Psoas muscle (tissue), 7 donors: ENCODE measurements at regions not wholly inside any gene's neighbourhood (a gene's known extent, or its start where the extent isn't known, plus 50 kb on each side); places are given as distances from the start of the nearest gene placed in this dataset.

Source experiments
- ATAC-seq, 4 donors: fragments of 200-7000 bp; cut with Tn5 transposase; one replicate each; pipeline ENCODE4 v1.9.1; 2020; ENCODE audit warnings: moderate library complexity in 3 of 4, mild to moderate bottlenecking in 2 of 4
- DNase-seq, 2 donors: peaks; one replicate each; pipeline ENCODE4 v3.0.0-alpha.2; 2020
- H3K27ac ChIP-seq: fragments of 200-600 bp; one replicate; pipeline ENCODE4 v1.8.0; 2022
- H3K27me3 ChIP-seq, 3 donors: fragments of 200-600 bp in 1 of 3; one replicate each; pipeline versions ENCODE4 v1.6.1 to v1.8.0; 2013 to 2022; ENCODE audit warnings: low read length in 2 of 3, mild to moderate bottlenecking in 2 of 3, moderate library complexity in 1 of 3; ENCODE audit not compliant: insufficient read depth in 3 of 3
- H3K36me3 ChIP-seq, 2 donors: fragments of 200-600 bp in 1 of 2; one replicate each; pipeline versions ENCODE4 v1.6.1 to v1.8.0; 2013 to 2022; ENCODE audit warnings: low read depth in 1 of 2, mild to moderate bottlenecking in 1 of 2, moderate library complexity in 1 of 2; ENCODE audit not compliant: insufficient read depth in 1 of 2
- H3K4me1 ChIP-seq: fragments of 200-600 bp; one replicate; pipeline ENCODE4 v1.8.0; 2022
- H3K4me3 ChIP-seq: fragments of 200-600 bp; one replicate; pipeline ENCODE4 v1.8.0; 2022; ENCODE audit warnings: mild to moderate bottlenecking
- H3K9me3 ChIP-seq: fragments of 200-600 bp; one replicate; pipeline ENCODE4 v1.8.0; 2022
- WGBS, 3 donors: extraction: QIAGEN DNeasy Blood & Tissue Kit; methylation state at CpG; one replicate each; pipeline versions ENCODE4 v1.1.6 to v1.1.7; 2013; 5-methylcytosine and 5-hydroxymethylcytosine counted together
- intact Hi-C, 2 donors: fragments of 100-400 bp; cut with DNase I; formaldehyde crosslinking; loops; one replicate each; pipeline versions ENCODE4 v1.11.0 to v1.14.2; 2022
- TF ChIP-seq, protein P1 (sequence below): fragments of 200-600 bp; IDR thresholded peaks from one replicate; pipeline ENCODE4 v1.8.0; 2022; ENCODE audit warnings: antibody characterized with exemption
- donor health status: healthy with polysubstance abuse.
- donor health status: DM: no; HTN: no; CAD: no; lungs with moderate emphysema.
- donor health status: Bipolar disorder and iron deficiency.
- donor health status: healthy.
- donor health status: DM: yes; HTN: yes; CAD: no.
- donor health status: DM: no; HTN: no; CAD: no.
- donor health status: DM: yes; HTN: yes; CAD: no.

- no peak for DNase-seq
- Histone ChIP-seq H3K27ac (no peak overlapping the region), H3K4me3 (no peak overlapping the region), H3K27me3 (peaks cover 0 to 3% (median 0%) of the 10 kb centered on the region in 3 donors), H3K4me1 (no peaks in the 10 kb centered on the region), H3K9me3 (no peaks in the 10 kb centered on the region), H3K36me3 (no peaks in the 10 kb centered on the region)
- 74 to 77% (median 76%) methylated on average over 6 of the region's 6 CpGs for WGBS, 3 donors
- intact Hi-C loops = no loop called here
- TF ChIP-seq, protein P1, sequence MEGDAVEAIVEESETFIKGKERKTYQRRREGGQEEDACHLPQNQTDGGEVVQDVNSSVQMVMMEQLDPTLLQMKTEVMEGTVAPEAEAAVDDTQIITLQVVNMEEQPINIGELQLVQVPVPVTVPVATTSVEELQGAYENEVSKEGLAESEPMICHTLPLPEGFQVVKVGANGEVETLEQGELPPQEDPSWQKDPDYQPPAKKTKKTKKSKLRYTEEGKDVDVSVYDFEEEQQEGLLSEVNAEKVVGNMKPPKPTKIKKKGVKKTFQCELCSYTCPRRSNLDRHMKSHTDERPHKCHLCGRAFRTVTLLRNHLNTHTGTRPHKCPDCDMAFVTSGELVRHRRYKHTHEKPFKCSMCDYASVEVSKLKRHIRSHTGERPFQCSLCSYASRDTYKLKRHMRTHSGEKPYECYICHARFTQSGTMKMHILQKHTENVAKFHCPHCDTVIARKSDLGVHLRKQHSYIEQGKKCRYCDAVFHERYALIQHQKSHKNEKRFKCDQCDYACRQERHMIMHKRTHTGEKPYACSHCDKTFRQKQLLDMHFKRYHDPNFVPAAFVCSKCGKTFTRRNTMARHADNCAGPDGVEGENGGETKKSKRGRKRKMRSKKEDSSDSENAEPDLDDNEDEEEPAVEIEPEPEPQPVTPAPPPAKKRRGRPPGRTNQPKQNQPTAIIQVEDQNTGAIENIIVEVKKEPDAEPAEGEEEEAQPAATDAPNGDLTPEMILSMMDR = no peak
- ATAC-seq = no peak
Measured at GRCh38 chr10:123952099-123952498, 60.5 kb upstream of the CPXM2 start.

DNA sequence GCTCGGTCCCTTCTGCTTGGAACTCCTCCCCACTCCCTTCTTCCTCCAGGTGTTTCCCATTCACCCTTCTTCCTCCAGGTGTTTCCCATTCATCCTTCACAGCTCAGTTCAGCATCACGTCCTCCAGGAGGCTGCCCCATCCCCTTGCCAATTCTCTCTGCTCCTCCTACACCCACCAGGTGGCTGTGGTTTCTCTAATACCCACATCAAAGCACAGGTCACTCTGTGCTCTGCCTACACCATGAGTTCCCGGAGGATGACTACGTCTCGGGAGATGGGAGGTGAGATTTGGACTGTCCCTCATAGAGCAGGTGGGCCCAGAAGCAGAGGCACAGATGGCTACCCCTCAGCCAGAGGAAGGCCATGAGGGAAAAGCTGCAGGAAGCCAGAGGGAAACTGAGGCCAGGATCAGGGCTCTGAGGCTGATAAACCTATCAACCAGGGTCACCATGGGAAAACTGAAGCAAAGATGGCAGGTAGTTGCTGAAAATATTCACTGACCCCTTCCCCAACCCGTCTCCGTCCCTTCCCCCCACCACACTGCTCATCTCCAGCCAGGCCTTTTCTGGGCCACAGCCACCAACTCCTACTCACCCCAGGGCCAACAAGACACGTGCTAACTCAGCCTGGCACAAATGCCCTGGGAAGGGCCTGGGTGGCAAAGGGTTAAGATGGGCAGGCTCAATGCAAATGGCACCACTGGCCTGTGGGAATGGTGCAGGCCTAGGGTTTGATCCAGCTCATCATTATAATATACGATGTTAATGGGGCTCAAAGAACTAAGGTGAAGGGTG lies 56.6 kb upstream of the CPXM2 start:
- H3K27me3 ChIP-seq = peaks cover 0 to 3% (median 0%) of the 10 kb centered on the region in 3 donors

DNA sequence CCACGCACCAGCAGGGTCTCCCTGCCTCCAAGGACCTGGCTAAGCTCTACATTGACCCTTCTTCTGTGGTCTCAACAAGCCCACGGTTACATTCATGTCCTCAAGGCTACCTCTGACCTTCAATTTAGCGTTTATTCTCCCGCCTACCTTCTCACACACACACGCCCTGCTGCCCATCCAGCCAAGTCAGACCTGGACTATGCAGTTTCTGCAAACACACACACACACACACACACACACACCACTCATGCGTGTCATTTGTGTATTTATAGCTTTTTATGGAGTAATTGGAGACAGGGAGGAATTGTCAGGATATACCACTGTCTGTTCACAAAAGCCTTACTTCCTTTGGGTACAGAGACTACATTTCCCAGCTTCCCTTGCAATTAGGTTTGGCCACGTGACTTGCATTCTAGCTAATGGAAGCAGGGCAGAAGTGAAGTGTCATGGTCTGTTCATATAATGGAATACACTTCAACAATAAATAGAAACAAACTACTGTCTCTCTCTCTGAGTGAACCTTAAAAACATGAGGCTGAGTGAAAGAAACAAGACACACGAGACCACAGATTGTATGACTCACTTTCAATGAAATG lies 53.8 kb upstream of the CPXM2 start:
- peak in 2 of 4 donors; percentile 33 to 43 for ATAC-seq
- TF ChIP-seq, protein P1 = no peak
- Histone ChIP-seq H3K27ac (no peak overlapping the region), H3K27me3 (peaks cover 0 to 3% (median 0%) of the 10 kb centered on the region in 3 donors), H3K4me1 (no peaks in the 10 kb centered on the region), H3K36me3 (no peaks in the 10 kb centered on the region), H3K4me3 (no peak overlapping the region), H3K9me3 (no peaks in the 10 kb centered on the region)
- DNase-seq = no peak
- WGBS, 3 donors = 59 to 68% (median 66%) methylated on average over 8 of the region's 8 CpGs
- intact Hi-C loops = no loop called here

More for the DNA sequence above, 56.6 kb upstream of the CPXM2 start:
- WGBS, 3 donors = 64 to 68% (median 66%) methylated on average over 9 of the region's 9 CpGs
- H3K27ac ChIP-seq = no peak overlapping the region
- no peaks in the 10 kb centered on the region for H3K4me1 ChIP-seq
- H3K9me3 ChIP-seq = no peaks in the 10 kb centered on the region
- intact Hi-C loops = no loop called here
- DNase-seq (no peak), ATAC-seq (no peak)
- TF ChIP-seq, protein P1 = no peak
- no peaks in the 10 kb centered on the region for H3K36me3 ChIP-seq
- no peak overlapping the region for H3K4me3 ChIP-seq

DNA sequence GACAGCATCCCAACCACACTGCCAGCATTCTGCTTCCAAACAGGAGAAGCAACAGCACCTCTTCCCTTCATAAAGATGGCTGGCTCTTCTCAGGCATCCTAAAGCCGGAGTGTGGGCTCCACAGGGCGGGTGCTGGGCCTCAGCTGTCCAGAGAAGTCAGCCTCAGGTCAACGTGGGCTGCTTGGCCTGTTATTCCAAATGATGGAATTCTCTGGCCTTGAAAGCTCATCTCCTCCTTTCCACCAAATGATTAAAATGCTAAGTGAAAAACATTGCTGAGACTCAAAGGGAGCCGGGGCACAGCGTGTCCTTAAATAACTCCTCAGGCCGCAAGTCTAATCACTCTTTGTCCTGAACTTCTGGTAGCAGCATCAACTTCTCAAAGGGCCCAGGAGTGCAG lies 53.1 kb upstream of the CPXM2 start:
- no peak overlapping the region for H3K27ac ChIP-seq
- 52 to 64% (median 60%) methylated on average over 6 of the region's 6 CpGs for WGBS, 3 donors
- H3K9me3 ChIP-seq = no peaks in the 10 kb centered on the region

More for the DNA sequence above, 53.1 kb upstream of the CPXM2 start:
- H3K4me1 ChIP-seq = no peaks in the 10 kb centered on the region
- intact Hi-C loops = no loop called here
- H3K4me3 ChIP-seq = no peak overlapping the region
- TF ChIP-seq, protein P1 = no peak
- no peaks in the 10 kb centered on the region for H3K36me3 ChIP-seq
- DNase-seq = no peak
- H3K27me3 ChIP-seq = peaks cover 0 to 3% (median 0%) of the 10 kb centered on the region in 3 donors
- no peak for ATAC-seq
